ENCODE measurements at regions not wholly inside any gene's neighbourhood (a gene's known extent, or its start where the extent isn't known, plus 50 kb on each side); places are given as distances from the start of the nearest gene placed in this dataset.

DNA sequence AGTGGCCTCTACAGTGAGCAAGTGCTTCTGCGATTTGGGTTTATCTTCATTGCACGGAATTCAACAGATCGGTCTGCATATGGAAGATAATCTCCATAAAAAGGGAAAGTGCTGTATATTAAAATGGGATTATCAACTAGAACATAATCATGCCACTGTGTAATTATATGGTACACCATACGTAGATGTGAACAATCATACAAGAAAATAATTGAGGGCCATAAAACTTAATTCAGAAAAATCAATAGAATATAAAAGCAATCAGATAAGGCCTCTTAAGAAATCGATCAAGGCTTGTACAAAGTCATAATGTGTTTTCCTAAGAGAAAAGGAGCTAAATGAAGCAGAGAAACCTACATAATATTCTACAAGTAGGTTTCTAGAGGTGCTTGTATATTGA is 157.5 kb upstream of the MGMT start:
- no peaks in the 10 kb centered on the region for H3K27me3 ChIP-seq (ENCODE audit: control insufficient read depth in 3 of 3, insufficient read depth in 3 of 3, low read length in 2 of 3)
- no peaks in the 10 kb centered on the region for H3K36me3 ChIP-seq (ENCODE audit: control insufficient read depth in 4 of 4, insufficient read depth in 4 of 4, low read length in 4 of 4)
- no peak overlapping the region for H3K4me3 ChIP-seq
- no peak for ATAC-seq (ENCODE audit: insufficient read depth, low FRiP score)
- TF ChIP-seq, protein P1, sequence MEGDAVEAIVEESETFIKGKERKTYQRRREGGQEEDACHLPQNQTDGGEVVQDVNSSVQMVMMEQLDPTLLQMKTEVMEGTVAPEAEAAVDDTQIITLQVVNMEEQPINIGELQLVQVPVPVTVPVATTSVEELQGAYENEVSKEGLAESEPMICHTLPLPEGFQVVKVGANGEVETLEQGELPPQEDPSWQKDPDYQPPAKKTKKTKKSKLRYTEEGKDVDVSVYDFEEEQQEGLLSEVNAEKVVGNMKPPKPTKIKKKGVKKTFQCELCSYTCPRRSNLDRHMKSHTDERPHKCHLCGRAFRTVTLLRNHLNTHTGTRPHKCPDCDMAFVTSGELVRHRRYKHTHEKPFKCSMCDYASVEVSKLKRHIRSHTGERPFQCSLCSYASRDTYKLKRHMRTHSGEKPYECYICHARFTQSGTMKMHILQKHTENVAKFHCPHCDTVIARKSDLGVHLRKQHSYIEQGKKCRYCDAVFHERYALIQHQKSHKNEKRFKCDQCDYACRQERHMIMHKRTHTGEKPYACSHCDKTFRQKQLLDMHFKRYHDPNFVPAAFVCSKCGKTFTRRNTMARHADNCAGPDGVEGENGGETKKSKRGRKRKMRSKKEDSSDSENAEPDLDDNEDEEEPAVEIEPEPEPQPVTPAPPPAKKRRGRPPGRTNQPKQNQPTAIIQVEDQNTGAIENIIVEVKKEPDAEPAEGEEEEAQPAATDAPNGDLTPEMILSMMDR (IDR thresholded peaks at IDR 0.05; ENCODE audit: control extremely low read depth, extremely low read depth), result no peak
- H3K9me3 ChIP-seq (ENCODE audit: control insufficient read depth in 4 of 4, insufficient read depth in 3 of 4, low read length in 3 of 4), result peaks cover 0 to 5% (median 1%) of the 10 kb centered on the region in 4 donors
- DNase-seq, result no peak
- 91 to 92% methylated on average over 5 of the region's 5 CpGs for WGBS, 2 donors
- H3K27ac ChIP-seq (ENCODE audit: low read depth in 1 of 2, low read length in 1 of 2), result no peak overlapping the region
- no peak overlapping the region for H3K9ac ChIP-seq (ENCODE audit: insufficient read depth in 1 of 2, low read length in 2 of 2)
- no peaks in the 10 kb centered on the region for H3K4me1 ChIP-seq (ENCODE audit: control insufficient read depth in 5 of 5, insufficient read depth in 5 of 5, low read length in 5 of 5)

DNA sequence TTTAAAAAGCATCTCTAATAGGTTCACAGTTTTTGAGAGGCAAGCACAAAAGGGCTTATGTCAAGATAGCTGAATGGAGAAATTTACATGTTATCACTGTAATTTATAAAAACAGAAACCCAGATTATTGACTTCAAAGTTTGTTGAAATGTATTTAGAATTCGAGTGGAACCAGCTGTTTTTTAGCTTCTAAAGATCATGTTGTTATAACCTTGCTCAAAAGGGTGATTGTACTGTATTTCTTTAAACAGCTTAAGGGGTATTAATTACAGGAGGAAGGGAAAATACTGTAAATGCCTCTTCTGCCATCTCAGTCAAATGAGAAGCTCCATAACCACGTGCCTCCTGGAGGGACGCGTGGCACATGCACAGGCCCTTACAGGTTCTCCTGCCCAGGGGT is 156.2 kb upstream of the MGMT start:
- WGBS, 2 donors, result 78 to 81% methylated on average over 4 of the region's 4 CpGs
- peak in 2 of 3 donors; percentile 3 to 5 for DNase-seq
- TF ChIP-seq, protein P1 (IDR thresholded peaks at IDR 0.05; ENCODE audit: control extremely low read depth, extremely low read depth), result no peak
- no peak overlapping the region for H3K4me3 ChIP-seq
- no peak overlapping the region for H3K27ac ChIP-seq (ENCODE audit: low read depth in 1 of 2, low read length in 1 of 2)
- H3K9me3 ChIP-seq (ENCODE audit: control insufficient read depth in 4 of 4, insufficient read depth in 3 of 4, low read length in 3 of 4), result peaks cover 0 to 11% (median 1%) of the 10 kb centered on the region in 4 donors
- no peaks in the 10 kb centered on the region for H3K4me1 ChIP-seq (ENCODE audit: control insufficient read depth in 5 of 5, insufficient read depth in 5 of 5, low read length in 5 of 5)
- H3K27me3 ChIP-seq (ENCODE audit: control insufficient read depth in 3 of 3, insufficient read depth in 3 of 3, low read length in 2 of 3), result no peaks in the 10 kb centered on the region
- H3K36me3 ChIP-seq (ENCODE audit: control insufficient read depth in 4 of 4, insufficient read depth in 4 of 4, low read length in 4 of 4), result no peaks in the 10 kb centered on the region
- H3K9ac ChIP-seq (ENCODE audit: insufficient read depth in 1 of 2, low read length in 2 of 2), result no peak overlapping the region
- ATAC-seq (ENCODE audit: insufficient read depth, low FRiP score), result no peak

DNA sequence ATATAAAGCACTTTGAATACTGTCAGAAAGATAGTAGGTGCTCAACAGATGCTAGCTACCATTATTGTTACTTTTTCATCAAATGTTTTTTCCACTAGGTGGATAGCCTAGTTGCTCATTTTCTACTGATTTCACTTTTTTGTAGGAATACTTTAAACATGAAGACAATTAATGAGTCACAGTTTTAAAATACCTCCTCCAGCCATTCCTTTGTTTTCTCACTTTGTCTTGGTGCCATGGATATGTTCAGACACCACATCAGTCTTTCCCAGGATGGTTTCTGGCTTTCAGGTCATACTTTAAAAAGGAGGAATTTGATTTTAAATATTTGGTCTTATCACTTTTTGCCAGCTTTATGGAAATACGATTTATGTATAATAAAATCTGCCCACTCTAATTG is 147.1 kb upstream of the MGMT start:
- peaks cover 0 to 13% (median 10%) of the 10 kb centered on the region in 3 donors for H3K27me3 ChIP-seq (ENCODE audit: control insufficient read depth in 3 of 3, insufficient read depth in 3 of 3, low read length in 2 of 3)
- H3K4me1 ChIP-seq (ENCODE audit: control insufficient read depth in 5 of 5, insufficient read depth in 5 of 5, low read length in 5 of 5), result no peaks in the 10 kb centered on the region
- no peak overlapping the region for H3K4me3 ChIP-seq
- DNase-seq, result no peak
- H3K27ac ChIP-seq (ENCODE audit: low read depth in 1 of 2, low read length in 1 of 2), result no peak overlapping the region
- TF ChIP-seq, protein P1 (IDR thresholded peaks at IDR 0.05; ENCODE audit: control extremely low read depth, extremely low read depth), result no peak
- H3K9me3 ChIP-seq (ENCODE audit: control insufficient read depth in 4 of 4, insufficient read depth in 3 of 4, low read length in 3 of 4), result peaks cover 0 to 5% (median 2%) of the 10 kb centered on the region in 4 donors
- WGBS, 2 donors, result 77 to 86% methylated on average over 1 of the region's 1 CpG
- no peak overlapping the region for H3K9ac ChIP-seq (ENCODE audit: insufficient read depth in 1 of 2, low read length in 2 of 2)
- ATAC-seq (ENCODE audit: insufficient read depth, low FRiP score), result no peak
- no peaks in the 10 kb centered on the region for H3K36me3 ChIP-seq (ENCODE audit: control insufficient read depth in 4 of 4, insufficient read depth in 4 of 4, low read length in 4 of 4)

DNA sequence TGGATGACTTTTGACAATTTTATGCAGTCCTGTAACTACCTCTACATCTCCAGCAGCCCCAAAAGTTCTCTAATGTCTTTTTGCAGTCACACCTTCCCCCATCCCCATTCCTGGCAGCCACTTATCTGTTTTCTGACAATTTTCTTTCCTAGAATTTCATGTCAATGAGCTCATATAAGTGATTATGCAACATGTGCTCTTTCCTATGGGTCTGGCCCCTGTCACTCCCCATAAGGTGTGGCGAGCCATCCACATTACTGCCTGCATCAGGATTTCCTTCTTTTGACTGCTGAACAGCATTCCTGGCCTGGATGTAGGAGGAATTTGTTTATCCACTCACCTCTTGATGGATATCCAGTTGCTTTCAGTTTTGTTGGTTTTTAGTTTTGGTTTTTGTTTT is 146.7 kb upstream of the MGMT start:
- WGBS, 2 donors, result 79 to 81% methylated on average over 1 of the region's 1 CpG

More for the DNA sequence above, 146.7 kb upstream of the MGMT start:
- no peak for ATAC-seq (ENCODE audit: insufficient read depth, low FRiP score)
- H3K4me1 ChIP-seq (ENCODE audit: control insufficient read depth in 5 of 5, insufficient read depth in 5 of 5, low read length in 5 of 5), result no peaks in the 10 kb centered on the region
- H3K27ac ChIP-seq (ENCODE audit: low read depth in 1 of 2, low read length in 1 of 2), result no peak overlapping the region
- H3K27me3 ChIP-seq (ENCODE audit: control insufficient read depth in 3 of 3, insufficient read depth in 3 of 3, low read length in 2 of 3), result peaks cover 0 to 15% (median 10%) of the 10 kb centered on the region in 3 donors
- no peak for DNase-seq
- no peak overlapping the region for H3K4me3 ChIP-seq
- H3K9ac ChIP-seq (ENCODE audit: insufficient read depth in 1 of 2, low read length in 2 of 2), result no peak overlapping the region
- H3K9me3 ChIP-seq (ENCODE audit: control insufficient read depth in 4 of 4, insufficient read depth in 3 of 4, low read length in 3 of 4), result peaks cover 0 to 5% (median 2%) of the 10 kb centered on the region in 4 donors
- H3K36me3 ChIP-seq (ENCODE audit: control insufficient read depth in 4 of 4, insufficient read depth in 4 of 4, low read length in 4 of 4), result no peaks in the 10 kb centered on the region
- TF ChIP-seq, protein P1 (IDR thresholded peaks at IDR 0.05; ENCODE audit: control extremely low read depth, extremely low read depth), result no peak

Measured in lung (tissue), 11 donors.